Breast epithelium (tissue), 4 donors: ENCODE measurements at regions not wholly inside any gene's neighbourhood (a gene's known extent, or its start where the extent isn't known, plus 50 kb on each side); places are given as distances from the start of the nearest gene placed in this dataset.

ENCODE experiments used
- DNase-seq, 2 donors: peaks; one replicate each; pipeline ENCODE4 v3.0.0-alpha.2; 2019; ENCODE audit warnings: low spot score in 2 of 2
- H3K27ac ChIP-seq, 2 donors: fragments of 200-600 bp; sonication (generic) in 1 of 2; one replicate each; pipeline ENCODE4 v1.5.1; 2016 to 2019; ENCODE audit warnings: mild to moderate bottlenecking in 1 of 2
- H3K27me3 ChIP-seq, 2 donors: fragments of 200-600 bp; sonication (generic) in 1 of 2; one replicate each; pipeline versions ENCODE4 v1.5.1 to v1.6.0; 2017 to 2019; ENCODE audit warnings: control low read depth in 1 of 2, mild to moderate bottlenecking in 1 of 2
- H3K36me3 ChIP-seq: fragments of 200-600 bp; one replicate; pipeline ENCODE4 v1.5.1; 2019
- H3K4me1 ChIP-seq, 2 donors: fragments of 200-600 bp; sonication (generic); one replicate each; pipeline ENCODE4 v1.5.1; 2016 to 2019; ENCODE audit warnings: control low read depth in 1 of 2
- H3K4me3 ChIP-seq, 3 donors: fragments of 200-600 bp; sonication (generic); 1 replicate in 2 of 3; 2 replicates in 1 of 3; pipeline ENCODE4 v1.5.1; 2016 to 2019; ENCODE audit warnings: mild to moderate bottlenecking in 3 of 3, moderate library complexity in 2 of 3
- H3K9me3 ChIP-seq, 2 donors: fragments of 200-600 bp; sonication (generic) in 1 of 2; one replicate each; pipeline ENCODE4 v1.5.1; 2016 to 2019; ENCODE audit warnings: control low read depth in 1 of 2
- CTCF ChIP-seq, 3 donors: fragments of 450-650 bp; IDR thresholded peaks; one replicate each; pipeline ENCODE4 v1.5.1; 2016 to 2017; ENCODE audit warnings: antibody characterized with exemption in 3 of 3, mild to moderate bottlenecking in 3 of 3, moderate library complexity in 3 of 3
- POLR2A ChIP-seq: fragments of 450-650 bp; IDR thresholded peaks from one replicate; pipeline ENCODE4 v1.6.1; 2016; ENCODE audit warnings: antibody characterized with exemption, mild to moderate bottlenecking, moderate library complexity
- POLR2AphosphoS5 ChIP-seq, 3 donors: sonication (generic); formaldehyde crosslinking; IDR thresholded peaks; one replicate each; pipeline ENCODE4 v1.6.1; 2017; ENCODE audit warnings: antibody characterized with exemption in 3 of 3
- intact Hi-C: fragments of 100-400 bp; cut with DNase I; formaldehyde crosslinking; loops from one replicate; pipeline ENCODE4 v1.15.1; 2023; ENCODE audit warnings: low total_unique reads

GRCh38 chr2:136057023-136057801 lies 60.7 kb downstream of the CXCR4 start:
- intact Hi-C loops = no loop called here
- H3K4me1 ChIP-seq = no peaks in the 10 kb centered on the region
- TF ChIP-seq CTCF (IDR thresholded peaks at IDR 0.05) (no peak), POLR2AphosphoS5 (IDR thresholded peaks at IDR 0.05) (no peak), POLR2A (no peak)

GRCh38 chr2:136055929-136056688 lies 61.8 kb downstream of the CXCR4 start:
- H3K9me3 ChIP-seq = no peaks in the 10 kb centered on the region
- no peak for TF ChIP-seq POLR2AphosphoS5 (IDR thresholded peaks at IDR 0.05)
- TF ChIP-seq CTCF (IDR thresholded peaks at IDR 0.05) = no peak
- TF ChIP-seq POLR2A = no peak
- no peaks in the 10 kb centered on the region for H3K27me3 ChIP-seq
- H3K4me3 ChIP-seq = no peak overlapping the region
- intact Hi-C loops = no loop called here
- no peak for DNase-seq
- H3K36me3 ChIP-seq = no peaks in the 10 kb centered on the region
- H3K4me1 ChIP-seq = no peaks in the 10 kb centered on the region
- H3K27ac ChIP-seq = no peak overlapping the region

More at GRCh38 chr2:136057023-136057801, 60.7 kb downstream of the CXCR4 start:
- Histone ChIP-seq H3K36me3 (no peaks in the 10 kb centered on the region), H3K9me3 (no peaks in the 10 kb centered on the region), H3K27ac (no peak overlapping the region), H3K27me3 (no peaks in the 10 kb centered on the region), H3K4me3 (no peak overlapping the region)
- DNase-seq = no peak

GRCh38 chr2:136054856-136055255 lies 63.1 kb downstream of the CXCR4 start:
- no peak for DNase-seq
- H3K36me3 ChIP-seq = no peaks in the 10 kb centered on the region
- no peaks in the 10 kb centered on the region for H3K9me3 ChIP-seq
- intact Hi-C loops = loop anchor here (1.0 kb wide), 1 partner anchor 18 kb away; no protein-coding TSS in a partner anchor
- H3K4me3 ChIP-seq = no peak overlapping the region
- TF ChIP-seq POLR2A = no peak
- no peak for TF ChIP-seq POLR2AphosphoS5 (IDR thresholded peaks at IDR 0.05)
- no peak for TF ChIP-seq CTCF (IDR thresholded peaks at IDR 0.05)
- H3K27ac ChIP-seq = no peak overlapping the region
- no peaks in the 10 kb centered on the region for H3K4me1 ChIP-seq
- H3K27me3 ChIP-seq = no peaks in the 10 kb centered on the region

GRCh38 chr2:136052369-136053362 lies 65.3 kb downstream of the CXCR4 start:
- Histone ChIP-seq H3K4me1 (no peaks in the 10 kb centered on the region), H3K36me3 (no peaks in the 10 kb centered on the region), H3K4me3 (no peak overlapping the region), H3K9me3 (no peaks in the 10 kb centered on the region), H3K27me3 (no peaks in the 10 kb centered on the region), H3K27ac (no peak overlapping the region)
- DNase-seq = no peak
- intact Hi-C loops = no loop called here
- TF ChIP-seq CTCF (IDR thresholded peaks at IDR 0.05) (no peak), POLR2A (no peak), POLR2AphosphoS5 (IDR thresholded peaks at IDR 0.05) (no peak)
